NCI-H2081 treated with DMSO at 0.1 percent for 48 hours (cell line): ENCODE measurements at regions not wholly inside any gene's neighbourhood (a gene's known extent, or its start where the extent isn't known, plus 50 kb on each side); places are given as distances from the start of the nearest gene placed in this dataset.
"Not testable (repeated sequence)": the region's sequence is repeated elsewhere in the genome, so short reads cannot be mapped to it uniquely, and the experiment has no call there.

Source experiments
- DNase-seq: peaks from one replicate; lab custom pipeline; 2025; lab: John Stamatoyannopoulos, UW

DNA sequence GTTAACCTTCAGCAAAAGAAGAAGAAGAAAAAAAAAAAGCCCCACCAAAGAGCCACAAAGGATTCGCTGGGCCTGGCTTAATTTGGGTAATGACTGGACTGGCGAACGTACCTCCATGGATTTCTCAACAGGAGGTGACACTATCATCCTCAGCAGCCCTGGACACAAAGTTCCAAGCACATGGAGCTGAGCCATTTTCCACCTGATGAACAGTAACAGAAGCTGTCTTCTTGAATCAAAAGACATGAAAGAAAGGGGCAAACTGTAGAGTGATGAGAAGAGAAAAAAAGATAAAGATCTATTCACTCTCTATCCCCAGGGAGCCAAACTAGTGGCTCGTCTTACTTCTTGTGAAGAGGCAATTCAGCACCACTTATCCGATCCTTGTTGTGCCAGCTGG, 150.2 kb upstream of the TRPM3 start:
- DNase-seq = no peak

DNA sequence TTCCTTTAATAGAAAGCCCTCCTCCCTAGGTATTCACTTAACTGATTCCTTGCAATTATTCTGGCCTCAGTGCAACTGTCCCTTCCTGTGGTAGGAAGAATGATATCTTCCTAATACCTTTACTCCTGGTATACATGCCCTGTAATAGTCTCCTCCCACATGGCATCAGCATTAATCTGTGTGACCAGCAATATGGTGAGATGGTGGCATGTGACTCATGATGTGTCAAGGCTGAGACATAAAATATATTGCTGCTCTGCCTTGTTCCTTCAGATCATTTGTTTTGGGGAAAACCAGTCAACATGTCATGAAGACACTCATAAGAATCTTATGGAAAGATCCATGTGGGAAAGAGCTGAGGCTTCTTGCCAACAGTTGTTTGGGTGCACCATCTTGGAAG, 149.1 kb upstream of the TRPM3 start:
- DNase-seq = no peak

DNA sequence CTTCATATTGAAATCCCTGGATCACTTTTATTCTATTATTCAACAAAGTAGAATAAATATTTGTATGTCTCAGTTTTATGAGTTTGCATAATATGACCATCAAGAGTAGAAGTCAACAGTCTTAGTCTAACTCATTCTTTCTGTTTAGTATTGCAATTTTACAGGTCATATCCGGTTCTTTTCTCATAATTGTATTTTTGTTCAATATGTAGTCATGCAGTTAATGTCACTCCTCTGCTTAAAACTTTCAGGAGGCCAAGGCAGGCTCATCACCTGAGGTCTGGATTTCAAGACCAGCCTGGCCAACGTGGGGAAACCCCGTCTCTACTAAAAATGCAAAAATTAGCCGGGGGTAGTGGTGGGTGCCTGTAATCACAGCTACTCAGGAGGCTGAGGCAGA, 148.4 kb upstream of the TRPM3 start:
- no peak for DNase-seq

DNA sequence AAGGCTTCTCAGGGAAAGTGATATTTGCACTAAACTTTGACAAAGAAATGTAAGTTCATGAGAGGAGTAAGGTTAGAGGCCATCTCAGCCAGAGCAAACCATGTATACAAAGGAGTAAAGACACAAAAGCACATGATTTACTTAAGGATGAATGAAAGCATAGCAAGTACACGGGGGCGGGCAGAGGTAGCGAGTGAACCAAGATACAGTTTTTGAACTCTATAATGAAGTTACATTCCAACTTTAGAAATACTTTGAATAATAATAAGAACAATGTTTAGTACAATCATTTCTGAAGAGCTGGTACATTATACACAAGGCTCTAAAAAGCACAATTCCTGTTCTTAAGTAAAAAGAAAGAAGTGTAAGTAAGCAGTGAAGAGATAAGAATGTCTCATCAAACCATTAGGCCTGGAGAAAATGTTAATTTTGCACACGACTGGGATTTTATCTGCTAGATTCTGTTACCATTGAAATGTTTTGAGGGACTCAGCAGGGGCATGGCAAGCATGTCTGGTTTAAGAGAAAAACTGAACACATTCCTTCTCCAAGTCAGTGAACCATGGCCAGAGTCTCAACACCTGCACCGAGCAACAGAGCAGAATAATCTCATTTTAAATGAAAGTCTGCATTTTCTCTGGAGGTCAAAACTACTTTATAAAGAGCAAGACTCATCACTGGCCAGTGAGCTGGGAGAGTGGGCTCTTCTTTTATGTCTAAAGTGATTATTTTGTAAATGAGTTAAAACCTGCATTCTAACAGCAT, 147.6 kb upstream of the TRPM3 start:
- no peak for DNase-seq

DNA sequence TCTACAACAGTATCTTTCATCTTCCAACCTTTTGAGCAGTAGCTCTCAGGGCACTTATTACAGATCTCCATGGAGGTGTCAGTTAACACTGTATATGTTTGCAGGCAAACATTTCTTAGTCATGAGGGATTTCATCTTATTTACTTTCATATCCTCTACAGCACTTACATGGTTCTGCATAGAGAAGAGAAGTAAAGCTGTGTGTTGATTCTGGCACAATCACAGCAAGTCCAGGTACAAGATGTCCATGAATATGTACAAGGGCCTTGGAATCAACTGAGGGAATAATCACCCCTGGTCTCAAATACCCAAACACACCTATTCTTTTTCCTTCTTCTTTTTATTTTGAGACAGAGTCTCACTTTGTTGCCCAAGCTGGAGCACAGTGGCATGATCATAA, 142.0 kb upstream of the TRPM3 start:
- no peak for DNase-seq

DNA sequence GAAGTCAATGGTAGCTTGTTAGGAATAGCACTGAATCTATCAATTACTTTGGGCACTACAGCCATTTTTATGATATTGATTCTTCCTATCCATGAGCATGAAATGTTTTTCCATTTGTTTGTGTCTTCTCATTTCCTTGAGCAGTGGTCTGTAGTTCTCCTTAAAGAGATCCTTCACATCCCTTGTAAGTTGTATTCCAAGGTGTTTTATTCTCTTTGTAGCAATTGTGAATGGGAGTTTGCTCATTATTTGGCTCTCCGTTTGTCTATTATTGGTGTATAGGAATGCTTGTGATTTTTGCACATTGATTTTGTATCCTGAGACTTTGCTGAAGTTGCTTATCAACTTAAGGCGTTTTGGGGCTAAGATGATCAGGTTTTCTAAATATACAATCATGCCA, 139.0 kb upstream of the TRPM3 start:
- not testable (repeated sequence) for DNase-seq

DNA sequence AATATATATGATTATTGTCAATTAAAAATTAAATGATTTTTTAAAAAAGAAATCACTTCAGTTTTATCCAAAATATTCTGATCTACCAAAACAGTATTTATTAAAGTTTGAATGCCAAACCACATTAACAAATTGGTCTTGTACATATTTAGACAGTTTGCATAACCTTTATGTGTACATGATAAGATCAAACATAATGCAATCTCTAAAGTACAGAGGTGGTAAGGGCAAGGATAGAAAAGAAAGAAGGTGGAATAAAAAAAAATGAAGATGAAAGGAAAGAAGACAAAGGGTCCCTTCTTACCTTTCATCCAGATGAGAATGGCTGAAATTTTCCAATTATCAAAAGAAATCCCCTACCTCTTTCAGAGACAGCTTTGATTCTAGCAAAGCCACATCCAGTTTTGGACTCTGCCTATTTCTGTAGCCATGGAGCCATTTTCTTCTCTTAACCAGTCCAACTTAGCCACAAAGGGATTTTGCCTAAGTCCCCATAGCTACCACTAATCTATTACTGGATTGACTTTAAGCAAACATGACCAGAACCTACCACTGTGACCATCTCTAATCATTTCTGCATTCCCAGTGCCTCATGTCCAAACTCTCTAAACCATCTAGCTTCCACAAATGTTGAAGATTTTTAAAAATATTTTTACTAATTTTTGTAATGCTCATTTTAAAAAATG, 133.3 kb upstream of the TRPM3 start:
- DNase-seq = no peak

DNA sequence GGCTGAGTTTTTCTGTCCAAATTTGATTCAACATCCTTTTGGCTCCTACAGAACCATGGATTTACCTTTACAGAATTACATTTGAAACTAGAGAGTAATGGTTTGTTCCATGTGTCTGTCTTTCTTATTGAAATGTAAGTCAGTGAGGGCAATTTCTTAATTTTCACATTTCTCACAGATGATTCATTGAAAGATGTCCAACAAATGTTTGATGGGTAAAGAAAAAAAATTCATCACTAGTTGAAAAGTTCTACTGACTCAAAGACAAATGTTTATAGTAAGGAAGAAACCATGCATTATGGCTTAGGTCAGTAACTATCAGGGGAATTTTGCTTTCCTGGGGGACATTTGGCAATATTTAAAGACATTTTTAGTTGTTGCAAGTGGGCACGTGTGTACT, 131.6 kb upstream of the TRPM3 start:
- DNase-seq = no peak

DNA sequence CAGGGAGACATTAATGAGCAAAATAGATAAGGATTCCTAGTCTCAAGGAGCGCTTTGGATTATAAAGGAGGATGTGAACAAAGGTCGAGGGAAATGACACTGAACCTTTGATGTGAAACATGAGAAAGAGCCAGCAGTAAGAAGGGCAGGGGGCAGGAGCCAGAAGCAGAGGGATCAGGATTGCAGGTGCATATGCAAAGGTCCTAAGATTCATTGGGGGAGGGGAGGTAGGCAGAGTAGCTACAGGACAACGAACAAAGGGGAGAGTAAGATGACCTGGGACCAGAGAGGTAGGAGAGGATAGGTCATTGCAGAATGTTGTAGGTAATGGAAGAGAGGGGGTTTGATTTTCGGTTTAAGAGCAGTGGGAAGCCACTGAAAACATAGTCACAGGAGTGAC, 129.2 kb upstream of the TRPM3 start:
- DNase-seq = no peak

DNA sequence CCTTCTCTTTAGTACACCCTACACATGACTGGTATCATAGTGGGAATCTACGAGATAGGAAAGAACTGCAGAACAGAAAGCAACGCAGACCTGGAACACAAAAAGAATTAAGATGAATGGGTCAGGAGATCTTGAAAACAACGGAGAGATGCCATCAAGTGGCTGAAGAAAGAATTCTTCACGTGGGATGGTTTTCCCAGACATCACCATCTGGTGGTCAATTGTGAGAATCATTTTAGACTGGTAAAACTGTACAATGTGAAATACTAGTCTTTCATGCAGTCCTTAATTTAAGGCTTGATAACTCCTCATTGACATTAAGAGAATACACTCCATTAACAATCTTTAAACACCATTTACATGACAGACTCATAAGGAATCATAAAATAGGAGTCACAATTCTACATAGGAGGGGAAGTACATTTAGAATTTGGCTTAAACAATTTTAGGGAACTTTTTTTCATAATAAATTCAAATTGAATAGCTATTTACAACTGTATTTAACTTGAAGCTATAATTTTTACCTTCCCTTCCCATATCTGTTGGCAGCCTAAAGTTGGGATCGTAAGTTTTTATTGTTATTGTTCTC, 128.4 kb upstream of the TRPM3 start:
- peak; percentile 32 for DNase-seq

DNA sequence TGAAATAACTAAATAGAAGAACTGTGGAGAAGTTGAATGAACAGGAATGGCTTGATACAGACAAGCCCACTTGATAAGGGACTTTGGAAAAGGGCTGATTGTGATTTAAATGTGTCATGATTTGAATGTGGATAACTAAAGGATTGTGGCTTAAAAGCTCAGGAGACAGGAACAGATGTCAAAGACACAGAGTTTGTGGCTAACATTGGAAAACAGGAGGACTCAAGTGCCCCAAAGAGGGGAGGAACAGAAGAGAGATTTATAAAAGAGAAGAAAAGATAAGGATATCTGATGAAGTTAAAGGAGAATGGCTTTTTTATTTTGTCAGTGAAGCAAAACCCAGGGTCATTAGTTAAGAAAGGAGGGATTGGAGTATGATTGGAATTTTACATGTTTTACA, 124.2 kb upstream of the TRPM3 start:
- DNase-seq = no peak

DNA sequence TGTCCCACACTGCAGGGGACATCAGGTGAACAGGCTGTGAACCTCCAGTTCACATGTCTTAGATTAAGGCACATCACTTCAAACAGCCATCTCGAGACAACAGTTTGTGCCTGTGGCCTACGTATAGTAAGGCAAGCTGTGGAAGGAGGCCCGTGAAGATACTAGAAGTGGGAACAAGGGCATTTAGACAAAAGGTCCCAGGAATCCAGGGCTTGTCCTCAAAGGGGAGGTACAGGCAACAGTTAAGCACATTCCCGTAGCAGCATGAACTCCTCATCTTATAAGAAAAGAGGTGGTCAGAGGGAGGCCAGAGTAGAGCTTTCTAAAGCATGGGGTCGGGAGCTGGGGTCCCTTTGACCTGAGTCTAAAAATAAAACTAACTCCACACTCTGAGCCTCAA, 122.5 kb upstream of the TRPM3 start:
- no peak for DNase-seq

DNA sequence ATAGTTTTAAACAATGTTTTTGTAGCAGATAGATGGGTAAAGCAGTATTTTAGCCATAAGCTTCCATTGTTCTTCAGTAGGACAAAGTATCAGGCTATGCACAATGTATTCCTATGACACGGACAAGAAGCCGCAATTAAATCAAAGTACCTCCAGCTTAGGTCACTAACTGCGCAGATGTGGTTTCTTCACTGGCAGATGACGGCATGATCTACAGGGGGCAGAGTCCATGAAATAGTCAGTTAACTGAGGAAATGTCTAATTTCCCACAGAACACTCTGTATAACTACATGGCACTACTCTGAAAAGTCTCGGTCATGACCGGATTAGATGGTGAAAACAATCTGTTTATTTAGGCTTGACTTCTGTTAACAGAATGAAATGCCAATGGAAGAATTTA, 120.7 kb upstream of the TRPM3 start:
- no peak for DNase-seq

DNA sequence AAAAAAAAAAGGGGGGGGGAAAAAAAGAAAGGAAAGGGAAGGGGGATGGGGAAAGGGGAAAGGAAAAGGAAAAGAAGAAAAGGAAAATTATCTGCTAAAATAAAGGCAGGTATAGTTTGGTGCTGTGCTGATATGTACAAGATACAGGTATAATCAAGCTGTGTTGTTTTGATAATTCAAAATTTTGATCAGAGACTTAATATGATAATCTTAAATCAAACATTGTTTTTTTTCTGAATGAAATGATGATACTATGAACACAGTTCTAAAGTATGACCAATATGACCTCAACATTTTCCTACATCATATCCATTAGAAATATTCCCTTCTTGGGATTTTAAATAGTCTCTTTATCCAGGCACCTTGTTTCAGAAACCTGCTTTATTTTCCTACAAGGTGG, 115.6 kb upstream of the TRPM3 start:
- DNase-seq = no peak

DNA sequence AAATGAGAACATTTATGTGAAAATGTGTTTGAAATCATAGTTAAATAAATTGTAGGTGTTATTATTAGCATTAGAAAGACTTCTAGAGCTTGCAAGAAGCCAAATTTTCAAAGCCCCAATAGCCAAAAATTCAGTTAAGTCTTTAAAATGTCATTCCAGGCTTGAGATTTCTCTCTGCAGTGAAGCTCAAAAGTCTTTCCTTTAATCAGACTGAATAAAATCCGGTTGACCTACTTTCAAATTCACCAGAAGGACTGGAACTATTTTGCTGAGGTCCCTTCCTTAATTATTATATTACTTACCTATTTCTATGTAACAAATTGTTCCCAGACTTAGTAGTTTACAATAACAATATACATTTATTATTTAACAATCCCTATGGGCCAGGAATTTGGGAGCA, 112.2 kb upstream of the TRPM3 start:
- DNase-seq = no peak

DNA sequence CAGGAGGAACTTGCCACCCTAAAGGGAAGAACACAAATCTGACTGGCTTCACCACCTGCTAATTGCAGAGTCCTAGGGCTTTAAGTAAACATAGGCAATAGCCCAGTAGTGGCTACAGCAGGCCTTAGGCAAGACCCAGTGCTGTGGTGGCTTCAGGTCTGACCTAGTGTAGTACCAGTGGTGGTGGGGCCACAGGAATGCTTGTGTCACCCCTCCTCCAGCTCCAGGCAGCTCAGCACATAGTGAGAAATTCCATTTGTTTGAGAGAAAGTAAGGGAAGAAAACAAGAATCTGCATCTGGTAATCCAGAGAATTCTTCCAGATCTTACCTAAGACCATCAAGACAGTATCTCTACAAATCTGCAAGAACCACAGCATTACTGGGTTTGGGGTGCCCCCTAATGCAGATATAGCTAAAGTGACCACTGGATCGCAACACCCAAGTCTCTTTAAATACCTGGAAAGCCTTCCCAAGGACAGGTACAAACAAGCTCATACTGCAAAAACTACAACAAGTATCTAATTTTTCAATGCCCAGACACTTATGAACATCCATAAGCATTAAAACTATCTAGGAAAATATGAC, 102.6 kb upstream of the TRPM3 start:
- DNase-seq = no peak

DNA sequence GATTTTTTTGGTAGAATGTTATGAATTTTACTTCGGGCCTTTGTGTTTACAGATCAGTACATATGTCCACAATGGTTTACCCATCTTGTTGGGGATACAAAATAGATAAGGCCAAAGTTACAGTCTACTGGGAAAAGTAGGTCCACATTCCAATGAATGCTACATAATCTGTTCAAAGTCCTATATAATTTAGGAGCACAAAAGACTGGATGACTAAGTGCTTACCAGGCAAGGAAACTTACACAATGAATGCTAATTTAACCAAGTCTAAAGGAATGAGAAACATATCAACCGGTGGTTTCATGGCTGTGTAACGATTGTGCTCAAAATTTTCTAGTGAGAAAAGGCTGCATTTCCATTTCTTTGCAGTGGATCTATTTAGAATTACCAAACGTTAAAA, 97.4 kb upstream of the TRPM3 start:
- no peak for DNase-seq

DNA sequence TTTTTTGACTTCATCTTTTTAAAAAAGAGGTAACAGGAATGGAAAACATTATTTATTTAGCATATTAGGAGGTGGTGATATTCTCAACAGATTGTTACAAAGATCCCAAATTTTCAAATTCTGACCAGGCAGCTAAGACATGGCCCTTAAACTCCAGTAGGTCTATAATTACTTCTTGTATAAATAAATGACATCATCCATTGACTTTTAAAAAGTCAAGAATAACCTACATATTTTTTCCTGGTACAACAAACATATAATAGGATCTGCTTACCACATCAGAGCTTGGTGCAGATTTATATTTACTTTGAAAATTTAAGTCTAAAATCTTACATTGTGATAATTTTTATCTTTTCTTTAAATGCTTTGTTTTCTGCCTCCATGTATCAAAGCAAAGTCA, 92.2 kb upstream of the TRPM3 start:
- no peak for DNase-seq

DNA sequence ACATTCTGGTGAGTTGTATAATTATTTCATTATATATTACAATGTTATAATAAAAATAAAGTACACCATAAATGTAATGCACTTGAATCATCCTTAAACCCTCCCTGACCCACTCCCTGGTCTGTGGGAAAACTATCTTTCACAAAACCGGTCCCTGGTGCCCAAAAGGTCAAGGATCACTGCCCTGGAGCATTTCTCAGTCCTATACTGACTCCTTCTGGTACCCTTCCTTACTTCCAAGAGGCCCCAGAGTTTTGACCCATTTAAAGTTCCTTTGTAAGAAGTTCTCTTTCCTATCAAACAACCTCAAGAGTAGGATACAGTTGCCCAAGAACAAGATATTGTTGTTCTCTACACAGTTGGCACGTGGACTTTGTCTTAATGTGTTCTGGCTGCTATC, 88.9 kb upstream of the TRPM3 start:
- DNase-seq = no peak

DNA sequence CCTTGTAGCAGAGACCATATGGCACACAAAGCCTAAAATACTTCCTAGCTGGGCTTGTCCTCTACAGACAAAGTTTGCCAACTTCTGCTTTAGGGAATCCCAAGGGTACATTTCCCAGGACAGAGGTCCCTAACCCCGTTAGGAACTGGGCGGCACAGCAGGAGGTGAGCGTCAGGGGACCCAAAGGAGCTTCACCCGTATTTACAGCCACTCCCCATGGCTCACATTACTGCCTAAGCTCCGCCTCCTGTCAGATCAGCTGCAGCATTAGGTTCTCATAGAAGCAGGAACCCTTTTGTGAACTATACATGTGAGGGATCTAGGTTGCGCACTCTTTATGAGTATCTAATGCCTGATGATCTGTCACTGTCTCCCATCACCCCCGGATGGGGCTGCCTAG, 88.5 kb upstream of the TRPM3 start:
- DNase-seq = no peak

DNA sequence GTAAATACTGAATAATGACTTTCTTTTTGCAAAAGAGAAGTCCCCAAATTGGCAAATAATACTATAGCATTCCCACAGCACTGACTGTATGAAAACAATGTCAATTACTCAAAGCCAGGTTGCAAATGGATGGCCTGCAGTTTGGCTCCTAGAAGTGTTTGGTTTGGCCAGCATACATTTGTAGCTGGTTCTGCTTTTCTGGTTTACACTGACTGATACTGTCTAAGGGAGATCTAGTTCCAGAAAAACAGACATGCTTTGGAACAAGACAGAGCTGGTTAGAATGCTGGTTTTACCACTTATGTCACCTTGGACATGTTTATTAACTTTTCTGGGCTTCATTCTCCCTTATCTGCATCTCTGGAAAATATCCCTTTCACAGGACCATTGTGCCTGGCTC, 81.5 kb upstream of the TRPM3 start:
- no peak for DNase-seq

DNA sequence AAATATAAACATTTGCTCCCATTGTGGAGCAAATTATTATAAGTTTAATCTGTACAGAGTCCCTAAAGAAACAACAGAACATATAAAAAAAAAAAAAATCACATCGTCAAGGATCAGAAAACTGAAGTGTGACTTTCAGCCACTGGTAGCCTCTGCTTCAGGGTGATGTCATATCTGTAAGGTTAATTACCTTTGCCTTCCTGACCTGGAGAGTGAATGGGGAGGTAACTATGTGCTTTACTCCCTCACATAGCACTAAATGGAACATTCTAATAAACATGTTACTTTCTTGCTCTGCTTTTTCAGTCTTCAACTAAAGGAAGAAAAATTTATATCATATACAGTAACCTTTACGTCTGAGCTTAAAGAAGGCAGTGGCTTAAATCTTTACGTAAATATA, 70.3 kb upstream of the TRPM3 start:
- DNase-seq = no peak

DNA sequence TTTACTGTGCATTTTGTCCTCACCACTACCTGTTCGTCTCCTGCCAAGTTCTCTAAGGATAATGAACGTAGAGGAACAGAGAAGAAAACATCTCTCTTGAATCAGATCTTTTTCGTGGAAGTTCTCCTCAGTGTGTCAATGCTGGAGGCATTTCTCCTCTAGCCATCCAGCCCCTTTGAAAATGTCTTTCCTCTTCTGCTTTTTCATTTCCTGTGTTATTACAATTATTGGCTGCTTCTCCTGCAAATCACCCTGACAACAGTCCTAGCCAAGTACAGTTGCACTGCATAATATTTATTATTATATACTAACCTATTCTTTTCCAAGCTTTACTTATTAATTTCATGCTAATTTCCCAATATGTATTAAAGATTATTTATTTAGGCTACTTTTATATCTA, 61.8 kb upstream of the TRPM3 start:
- DNase-seq = no peak
